Nephron progenitor cell (in vitro differentiated cells): ENCODE measurements at regions not wholly inside any gene's neighbourhood (a gene's known extent, or its start where the extent isn't known, plus 50 kb on each side); places are given as distances from the start of the nearest gene placed in this dataset.
A peak's percentile ranks its signal among the peaks of the same experiment; 100 is the strongest.

Experiments used
- DNase-seq: peaks from one replicate; pipeline ENCODE4 v3.0.0; 2021
- H3K27ac Mint-ChIP-seq: 2 replicates; pipeline ENCODE4 v1.8.0; 2021; ENCODE audit warnings: mild to moderate bottlenecking, moderate library complexity, mixed read lengths
- H3K27me3 Mint-ChIP-seq: 2 replicates; pipeline ENCODE4 v1.8.0; 2021; ENCODE audit warnings: mild to moderate bottlenecking, low read depth, mixed read lengths; ENCODE audit not compliant: poor library complexity
- H3K36me3 Mint-ChIP-seq: 2 replicates; pipeline ENCODE4 v1.8.0; 2021; ENCODE audit warnings: low read depth, mixed read lengths
- H3K4me1 Mint-ChIP-seq: 2 replicates; pipeline ENCODE4 v1.8.0; 2021; ENCODE audit warnings: mixed read lengths
- H3K4me3 Mint-ChIP-seq: 2 replicates; pipeline ENCODE4 v1.8.0; 2021; ENCODE audit warnings: mild to moderate bottlenecking, moderate library complexity, mixed read lengths
- H3K9me3 Mint-ChIP-seq: 2 replicates; pipeline ENCODE4 v1.8.0; 2021; ENCODE audit warnings: mild to moderate bottlenecking, moderate library complexity, mixed read lengths
- CTCF ChIP-seq: fragments of 200-600 bp; sonication (generic); IDR thresholded peaks from 2 replicates; pipeline ENCODE4 v1.5.0; 2021; ENCODE audit warnings: antibody characterized with exemption

- DNase-seq: no peak
- Mint-ChIP-seq H3K9me3 (peaks cover 68% of the 10 kb centered on the region), H3K27me3 (no peaks in the 10 kb centered on the region), H3K4me3 (no peak overlapping the region), H3K36me3 (peaks cover 38% of the 10 kb centered on the region), H3K4me1 (no peaks in the 10 kb centered on the region), H3K27ac (no peak overlapping the region)
- no peak for TF ChIP-seq CTCF
Measured at GRCh38 chr6:105714846-105715245, 312.0 kb upstream of the PREP start.

GRCh38 chr6:105713474-105714118, 310.7 kb upstream of the PREP start:
- H3K9me3 Mint-ChIP-seq: peaks cover 65% of the 10 kb centered on the region

GRCh38 chr6:105711216-105711615, 308.3 kb upstream of the PREP start:
- DNase-seq: no peak
- no peak for TF ChIP-seq CTCF

More at GRCh38 chr6:105713474-105714118, 310.7 kb upstream of the PREP start:
- no peak for TF ChIP-seq CTCF
- Mint-ChIP-seq H3K27me3 (no peaks in the 10 kb centered on the region), H3K4me3 (no peak overlapping the region), H3K4me1 (no peaks in the 10 kb centered on the region), H3K27ac (no peak overlapping the region), H3K36me3 (peaks cover 38% of the 10 kb centered on the region)
- DNase-seq: no peak

GRCh38 chr6:105705608-105706007, 302.7 kb upstream of the PREP start:
- Mint-ChIP-seq H3K27ac (no peak overlapping the region), H3K4me1 (no peaks in the 10 kb centered on the region), H3K4me3 (no peak overlapping the region), H3K36me3 (no peaks in the 10 kb centered on the region), H3K9me3 (peaks cover 8% of the 10 kb centered on the region), H3K27me3 (no peaks in the 10 kb centered on the region)
- TF ChIP-seq CTCF: no peak
- DNase-seq: no peak

More at GRCh38 chr6:105711216-105711615, 308.3 kb upstream of the PREP start:
- H3K36me3 Mint-ChIP-seq: peaks cover 32% of the 10 kb centered on the region
- no peak overlapping the region for H3K4me3 Mint-ChIP-seq
- no peaks in the 10 kb centered on the region for H3K4me1 Mint-ChIP-seq
- peaks cover 53% of the 10 kb centered on the region for H3K9me3 Mint-ChIP-seq
- no peak overlapping the region for H3K27ac Mint-ChIP-seq
- H3K27me3 Mint-ChIP-seq: no peaks in the 10 kb centered on the region

GRCh38 chr6:105695461-105695860, 292.6 kb upstream of the PREP start:
- H3K27ac Mint-ChIP-seq: no peak overlapping the region
- no peak overlapping the region for H3K4me3 Mint-ChIP-seq
- H3K4me1 Mint-ChIP-seq: peaks cover 54% of the 10 kb centered on the region
- DNase-seq: no peak
- TF ChIP-seq CTCF: no peak
- no peaks in the 10 kb centered on the region for H3K36me3 Mint-ChIP-seq
- H3K27me3 Mint-ChIP-seq: no peaks in the 10 kb centered on the region
- H3K9me3 Mint-ChIP-seq: peaks cover under 1% of the 10 kb centered on the region

GRCh38 chr6:105692613-105693215, 289.8 kb upstream of the PREP start:
- H3K27ac Mint-ChIP-seq: peak overlapping the region; percentile 50
- H3K36me3 Mint-ChIP-seq: peaks cover 6% of the 10 kb centered on the region
- peaks cover 19% of the 10 kb centered on the region for H3K9me3 Mint-ChIP-seq
- no peak for DNase-seq
- H3K27me3 Mint-ChIP-seq: no peaks in the 10 kb centered on the region
- H3K4me3 Mint-ChIP-seq: no peak overlapping the region
- peaks cover 43% of the 10 kb centered on the region for H3K4me1 Mint-ChIP-seq
- no peak for TF ChIP-seq CTCF
